KMS-11 (cell line): ENCODE measurements at regions not wholly inside any gene's neighbourhood (a gene's known extent, or its start where the extent isn't known, plus 50 kb on each side); places are given as distances from the start of the nearest gene placed in this dataset.

Experiments
- H2AFZ ChIP-seq: fragments of 200-600 bp; sonication (generic); 2 replicates; pipeline ENCODE4 v1.6.1; 2016; ENCODE audit warnings: antibody characterized with exemption, mixed run types, low read depth
- H3K27ac ChIP-seq: fragments of 200-600 bp; sonication (generic); 2 replicates; pipeline ENCODE4 v1.6.1; 2016; ENCODE audit warnings: mild to moderate bottlenecking, mixed run types
- H3K27me3 ChIP-seq: fragments of 200-600 bp; sonication (generic); 2 replicates; pipeline ENCODE4 v1.6.1; 2017; ENCODE audit warnings: mild to moderate bottlenecking, low read depth, mixed run types, moderate library complexity; ENCODE audit not compliant: insufficient read depth
- H3K36me3 ChIP-seq: fragments of 200-600 bp; sonication (generic); 2 replicates; pipeline ENCODE4 v1.6.1; 2017; ENCODE audit warnings: mild to moderate bottlenecking, mixed run types; ENCODE audit not compliant: insufficient read depth
- H3K4me1 ChIP-seq: fragments of 200-600 bp; sonication (generic); 2 replicates; pipeline ENCODE4 v1.6.1; 2016; ENCODE audit warnings: mild to moderate bottlenecking, low read depth, mixed run types; ENCODE audit not compliant: poor library complexity, severe bottlenecking
- H3K4me2 ChIP-seq: fragments of 200-600 bp; sonication (generic); 2 replicates; pipeline ENCODE4 v1.7.0; 2016; ENCODE audit warnings: mild to moderate bottlenecking, mixed run types
- H3K4me3 ChIP-seq: fragments of 200-600 bp; sonication (generic); IDR thresholded peaks from 2 replicates; pipeline ENCODE4 v1.6.1; 2017; ENCODE audit warnings: low read depth, low read length, mixed read lengths; ENCODE audit not compliant: insufficient read depth
- H3K79me2 ChIP-seq: fragments of 200-600 bp; sonication (generic); 2 replicates; pipeline ENCODE4 v1.6.1; 2016; ENCODE audit warnings: low read depth, mixed run types; ENCODE audit not compliant: insufficient read depth
- H3K9ac ChIP-seq: fragments of 200-600 bp; sonication (generic); 2 replicates; pipeline ENCODE4 v1.6.1; 2016; ENCODE audit warnings: mild to moderate bottlenecking, mixed run types
- H4K20me1 ChIP-seq: fragments of 200-600 bp; sonication (generic); 2 replicates; pipeline ENCODE4 v1.6.1; 2016; ENCODE audit warnings: mild to moderate bottlenecking, mixed run types; ENCODE audit not compliant: insufficient read depth
- TF ChIP-seq, protein P1 (sequence below): fragments of 200-600 bp; sonication (generic); conservative IDR thresholded peaks from 2 replicates; pipeline ENCODE4 v1.6.1; 2017; ENCODE audit warnings: low read depth, mild to moderate bottlenecking, antibody characterized with exemption, low read length, moderate library complexity, mixed read lengths

DNA sequence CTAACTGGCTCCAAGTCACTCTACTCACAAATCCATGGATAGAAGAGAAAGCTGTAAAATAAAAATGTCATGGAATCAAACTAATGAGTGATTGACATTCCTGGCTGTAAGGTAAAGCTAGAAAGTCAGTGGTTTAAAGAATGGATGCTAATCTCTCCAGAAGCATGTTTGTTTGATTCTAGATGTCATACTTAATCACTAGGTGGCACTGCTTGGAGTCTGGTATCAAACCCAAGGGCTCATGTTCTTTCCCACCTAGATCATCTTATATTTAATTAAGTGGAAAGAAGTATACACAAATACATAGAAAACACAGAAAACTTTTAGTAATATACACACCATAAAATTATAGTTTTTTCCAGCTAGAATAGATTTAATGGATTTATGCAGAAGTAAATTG, 2666.6 kb downstream of the PCDH7 start:
- H3K4me1 ChIP-seq, result no peaks in the 10 kb centered on the region
- H4K20me1 ChIP-seq, result no peaks in the 10 kb centered on the region
- no peak overlapping the region for H2AFZ ChIP-seq
- no peaks in the 10 kb centered on the region for H3K79me2 ChIP-seq
- no peak overlapping the region for H3K4me3 ChIP-seq
- no peak overlapping the region for H3K9ac ChIP-seq
- H3K36me3 ChIP-seq, result no peaks in the 10 kb centered on the region
- H3K4me2 ChIP-seq, result no peak overlapping the region
- TF ChIP-seq, protein P1, sequence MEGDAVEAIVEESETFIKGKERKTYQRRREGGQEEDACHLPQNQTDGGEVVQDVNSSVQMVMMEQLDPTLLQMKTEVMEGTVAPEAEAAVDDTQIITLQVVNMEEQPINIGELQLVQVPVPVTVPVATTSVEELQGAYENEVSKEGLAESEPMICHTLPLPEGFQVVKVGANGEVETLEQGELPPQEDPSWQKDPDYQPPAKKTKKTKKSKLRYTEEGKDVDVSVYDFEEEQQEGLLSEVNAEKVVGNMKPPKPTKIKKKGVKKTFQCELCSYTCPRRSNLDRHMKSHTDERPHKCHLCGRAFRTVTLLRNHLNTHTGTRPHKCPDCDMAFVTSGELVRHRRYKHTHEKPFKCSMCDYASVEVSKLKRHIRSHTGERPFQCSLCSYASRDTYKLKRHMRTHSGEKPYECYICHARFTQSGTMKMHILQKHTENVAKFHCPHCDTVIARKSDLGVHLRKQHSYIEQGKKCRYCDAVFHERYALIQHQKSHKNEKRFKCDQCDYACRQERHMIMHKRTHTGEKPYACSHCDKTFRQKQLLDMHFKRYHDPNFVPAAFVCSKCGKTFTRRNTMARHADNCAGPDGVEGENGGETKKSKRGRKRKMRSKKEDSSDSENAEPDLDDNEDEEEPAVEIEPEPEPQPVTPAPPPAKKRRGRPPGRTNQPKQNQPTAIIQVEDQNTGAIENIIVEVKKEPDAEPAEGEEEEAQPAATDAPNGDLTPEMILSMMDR, result no peak
- no peak overlapping the region for H3K27ac ChIP-seq
- no peaks in the 10 kb centered on the region for H3K27me3 ChIP-seq

DNA sequence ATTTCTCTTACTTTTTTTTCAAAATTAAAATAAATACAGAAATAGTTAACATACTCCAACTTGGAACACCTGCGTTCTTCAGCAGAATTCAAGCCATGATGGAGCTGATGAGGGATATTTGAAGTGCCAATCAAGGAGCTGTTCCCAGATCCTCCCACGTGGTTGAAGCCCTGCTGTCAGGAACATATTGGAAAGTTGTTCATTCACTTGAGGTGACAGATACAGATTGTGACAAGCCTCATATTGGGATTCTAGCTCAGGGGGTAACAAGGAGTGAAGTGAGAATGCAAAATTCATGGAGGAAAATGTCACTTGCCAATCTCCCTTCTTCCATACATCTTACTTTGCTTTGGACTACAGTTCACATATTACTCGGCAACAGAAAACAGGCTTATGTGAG, 2670.8 kb downstream of the PCDH7 start:
- no peak overlapping the region for H2AFZ ChIP-seq
- H3K27ac ChIP-seq, result no peak overlapping the region
- H3K4me2 ChIP-seq, result no peak overlapping the region
- H4K20me1 ChIP-seq, result no peaks in the 10 kb centered on the region
- H3K4me3 ChIP-seq, result no peak overlapping the region
- no peak overlapping the region for H3K9ac ChIP-seq
- H3K4me1 ChIP-seq, result no peaks in the 10 kb centered on the region
- H3K27me3 ChIP-seq, result no peaks in the 10 kb centered on the region
- TF ChIP-seq, protein P1, result no peak
- no peaks in the 10 kb centered on the region for H3K36me3 ChIP-seq
- H3K79me2 ChIP-seq, result no peaks in the 10 kb centered on the region

DNA sequence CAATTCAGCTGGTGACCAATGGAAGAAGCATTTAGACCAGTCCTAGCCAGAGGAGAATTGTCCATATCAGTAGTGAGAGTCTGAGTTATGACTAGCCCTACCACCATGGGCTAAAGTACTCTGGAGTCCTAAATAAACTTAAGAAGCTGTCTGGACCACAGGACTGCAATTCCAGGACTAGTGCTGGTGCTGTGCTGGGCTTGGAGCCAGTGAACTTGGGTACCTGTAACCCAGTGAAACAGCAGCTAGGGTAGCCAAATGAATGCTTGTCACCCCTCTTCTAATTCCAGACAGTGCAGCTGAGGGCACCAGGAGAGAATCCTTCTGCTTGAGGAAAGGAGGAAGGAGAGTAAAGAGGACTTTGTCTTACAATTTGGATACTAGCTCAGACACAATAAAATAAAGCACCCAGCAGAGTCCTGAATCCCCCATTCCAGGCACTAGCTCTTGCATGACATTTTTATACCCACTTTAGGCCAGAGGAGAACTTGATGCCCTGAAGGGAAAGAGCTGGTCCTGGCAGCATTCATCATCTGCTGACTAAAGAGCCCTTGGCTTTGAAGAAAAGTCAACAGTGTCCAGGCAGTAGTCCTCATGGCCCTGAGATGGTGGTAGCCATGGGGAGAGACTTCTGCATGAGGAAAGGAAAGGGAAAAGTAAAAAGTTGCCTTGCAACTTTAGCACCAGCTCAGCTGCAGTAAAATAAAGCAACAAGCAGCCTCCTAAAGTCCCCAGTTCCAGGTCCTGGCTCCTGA, 2675.7 kb downstream of the PCDH7 start:
- Histone ChIP-seq H3K27ac (no peak overlapping the region), H3K79me2 (no peaks in the 10 kb centered on the region), H3K4me2 (no peak overlapping the region), H3K4me1 (no peaks in the 10 kb centered on the region), H3K36me3 (no peaks in the 10 kb centered on the region), H2AFZ (no peak overlapping the region), H3K4me3 (no peak overlapping the region), H3K27me3 (no peaks in the 10 kb centered on the region), H3K9ac (no peak overlapping the region), H4K20me1 (no peaks in the 10 kb centered on the region)
- TF ChIP-seq, protein P1, result no peak

DNA sequence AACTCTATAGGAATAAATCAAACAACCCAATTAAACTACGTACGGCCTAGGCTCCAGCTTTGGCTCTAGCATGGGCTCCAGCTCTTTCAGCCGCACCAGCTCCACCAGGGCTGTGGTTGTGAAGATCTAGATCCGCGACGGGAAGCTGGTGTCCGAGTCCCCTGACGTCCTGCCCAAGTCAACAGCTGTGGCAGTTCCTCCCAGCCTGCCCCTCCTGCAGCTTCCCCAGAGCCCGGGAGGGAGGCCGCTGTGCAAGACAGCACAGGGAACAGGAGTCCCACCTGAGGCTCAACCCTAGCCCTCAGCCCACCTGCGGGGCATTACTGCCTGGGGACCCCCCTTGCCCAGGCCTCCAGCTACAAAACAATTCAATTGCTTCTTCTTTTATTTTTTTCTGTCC, 2680.3 kb downstream of the PCDH7 start:
- Histone ChIP-seq H3K36me3 (no peaks in the 10 kb centered on the region), H3K4me3 (no peak overlapping the region), H3K4me1 (no peaks in the 10 kb centered on the region), H3K9ac (no peak overlapping the region), H2AFZ (no peak overlapping the region), H3K79me2 (no peaks in the 10 kb centered on the region), H4K20me1 (no peaks in the 10 kb centered on the region), H3K27me3 (no peaks in the 10 kb centered on the region), H3K4me2 (no peak overlapping the region), H3K27ac (no peak overlapping the region)
- TF ChIP-seq, protein P1, result no peak
